Activated CD4-positive, alpha-beta T cell treated with anti-CD3 and anti-CD28 coated beads, Interleukin-2, amount 50 U/mL, for 1 hour (primary cell): ENCODE measurements at regions not wholly inside any gene's neighbourhood (a gene's known extent, or its start where the extent isn't known, plus 50 kb on each side); places are given as distances from the start of the nearest gene placed in this dataset.
"Not testable (repeated sequence)": the region's sequence is repeated elsewhere in the genome, so short reads cannot be mapped to it uniquely, and the experiment has no call there.

Experiments
- DNase-seq: peaks from one replicate; pipeline ENCODE4 v3.0.0-alpha.2; 2020

DNA sequence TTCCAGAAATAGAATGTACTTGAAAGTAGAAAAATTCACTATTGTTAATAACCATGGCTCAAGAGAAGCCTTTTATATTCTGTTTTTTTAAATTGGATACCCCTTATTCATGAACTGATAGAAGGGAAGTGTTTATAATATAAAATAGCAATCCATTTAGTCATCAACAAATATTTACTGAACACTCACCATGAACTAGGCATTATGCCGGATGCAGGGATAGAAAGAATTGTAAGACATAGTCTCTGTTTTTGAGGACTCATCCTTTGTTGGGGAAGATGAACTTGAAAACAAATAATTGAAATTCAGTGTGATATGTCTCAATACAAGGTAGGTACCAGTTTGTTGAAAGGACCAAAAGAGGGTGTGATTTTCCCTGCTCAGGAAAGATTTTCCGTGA, 160.9 kb upstream of the SATB1 start:
- no peak for DNase-seq

DNA sequence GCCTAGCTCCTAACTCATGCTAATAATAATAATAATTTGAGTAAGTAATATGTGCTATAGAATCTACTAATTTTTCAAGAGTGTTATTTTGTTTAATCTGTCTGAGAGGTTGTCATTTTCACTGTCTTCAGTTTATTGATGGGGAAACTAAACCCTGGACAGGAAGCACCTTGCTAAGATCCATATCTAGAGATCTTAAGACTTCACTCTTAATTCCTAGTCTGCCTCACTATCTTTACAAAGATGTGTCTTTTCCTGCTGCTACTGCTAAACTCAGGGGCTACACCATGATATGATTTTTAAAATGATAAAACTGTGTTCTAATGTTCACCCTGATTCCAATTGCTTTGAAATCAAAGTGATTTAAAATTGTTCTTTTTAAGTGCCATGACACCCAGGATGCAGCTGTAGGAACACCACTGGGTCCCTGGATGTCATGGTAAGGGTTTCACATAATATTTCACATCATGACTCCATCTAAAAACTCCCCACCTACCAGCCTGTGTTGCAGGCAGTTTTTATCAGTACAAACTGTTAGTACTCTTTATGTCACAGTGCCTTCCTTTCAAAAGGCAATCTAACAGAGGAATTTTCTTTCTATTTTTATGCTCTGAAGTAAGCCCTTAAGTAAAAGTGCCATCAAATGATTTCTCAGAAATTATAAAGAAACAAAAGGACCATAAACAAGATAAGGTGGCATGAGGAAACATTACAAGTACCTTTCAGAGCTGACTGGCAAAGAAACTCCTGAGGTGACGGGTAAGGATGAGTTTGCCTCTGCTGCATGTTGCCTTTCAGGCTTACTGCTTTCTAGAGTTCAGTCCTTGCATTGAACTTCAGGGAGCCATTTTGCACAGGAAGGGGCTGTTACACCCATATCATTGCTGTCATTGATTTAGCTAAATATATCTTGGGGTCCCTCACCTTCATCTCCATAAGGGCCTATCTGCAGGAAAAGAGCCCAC, 160.1 kb upstream of the SATB1 start:
- DNase-seq, result no peak

DNA sequence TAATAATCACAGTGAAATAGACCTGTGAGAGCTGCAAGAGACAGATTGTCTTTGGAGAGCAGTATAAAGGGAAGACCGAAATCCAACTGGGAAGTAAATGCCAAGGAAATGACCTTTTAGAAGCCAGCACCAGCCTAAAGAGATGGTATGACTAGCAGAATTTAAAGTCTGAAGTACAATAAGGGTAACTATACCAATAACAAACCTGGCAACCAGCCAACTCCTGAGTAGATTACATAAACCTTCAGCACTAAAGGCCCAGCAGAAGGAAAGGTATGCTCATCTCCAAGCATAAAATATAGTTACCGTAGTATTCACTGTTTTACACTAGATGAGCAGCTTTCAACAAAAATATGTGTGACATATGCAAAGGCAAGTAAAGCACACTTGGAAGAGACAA, 155.1 kb upstream of the SATB1 start:
- DNase-seq, result no peak

DNA sequence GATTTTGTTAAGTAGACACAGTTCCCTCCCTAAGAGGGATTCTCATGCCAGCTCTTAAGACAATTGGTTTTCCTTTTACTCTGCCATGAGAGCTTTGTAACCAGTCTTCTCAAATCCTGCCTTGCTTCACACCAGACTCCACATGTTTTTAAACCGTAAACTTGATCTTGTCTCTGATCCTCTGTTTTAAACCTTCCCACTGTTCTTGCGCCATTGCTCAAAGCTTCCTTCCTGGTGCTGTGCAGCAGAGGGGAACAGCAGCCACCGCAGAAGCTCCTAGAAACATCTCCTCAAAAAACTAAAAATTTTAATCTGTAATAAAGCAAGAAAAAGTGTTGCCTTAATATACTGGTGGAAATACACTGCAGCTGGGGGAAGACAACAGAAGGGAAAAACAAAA, 154.5 kb upstream of the SATB1 start:
- no peak for DNase-seq

DNA sequence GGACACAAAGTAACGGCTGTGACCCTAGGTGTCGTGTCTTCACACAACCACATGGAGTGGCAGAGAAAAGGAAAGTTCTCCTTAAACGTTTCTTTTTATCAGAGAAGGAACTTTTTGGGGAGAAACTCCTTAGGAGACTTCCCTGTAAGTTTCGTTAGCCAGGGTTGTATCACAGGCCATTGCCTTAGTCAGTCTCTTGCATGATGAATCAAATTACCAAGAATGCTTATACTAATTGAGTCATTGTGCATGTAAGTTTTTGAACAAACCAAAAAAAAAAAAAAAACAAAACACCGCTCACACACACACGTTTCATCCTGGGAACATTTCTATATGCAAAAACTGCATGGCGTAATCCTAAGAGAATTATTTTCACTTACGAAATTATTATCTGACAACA, 150.4 kb upstream of the SATB1 start:
- DNase-seq, result no peak

DNA sequence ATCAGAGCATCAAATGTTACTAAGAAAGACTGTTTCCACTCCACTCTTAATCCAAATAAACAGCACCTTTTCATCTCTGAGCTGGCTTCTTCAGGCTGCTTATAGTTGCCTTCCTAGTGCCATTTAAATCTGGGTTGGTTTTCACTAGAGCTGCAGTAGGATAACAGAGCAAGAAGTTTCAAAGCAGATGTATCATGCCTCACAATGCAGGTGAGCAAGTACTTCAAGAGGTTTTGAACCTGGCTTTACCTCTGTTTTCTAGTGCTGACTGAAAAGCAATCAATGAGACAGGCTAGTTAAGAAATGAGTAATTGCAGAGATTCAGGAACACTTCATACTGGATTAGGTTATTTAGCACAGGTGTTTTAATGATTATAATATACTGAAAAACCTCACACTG, 147.7 kb upstream of the SATB1 start:
- no peak for DNase-seq

DNA sequence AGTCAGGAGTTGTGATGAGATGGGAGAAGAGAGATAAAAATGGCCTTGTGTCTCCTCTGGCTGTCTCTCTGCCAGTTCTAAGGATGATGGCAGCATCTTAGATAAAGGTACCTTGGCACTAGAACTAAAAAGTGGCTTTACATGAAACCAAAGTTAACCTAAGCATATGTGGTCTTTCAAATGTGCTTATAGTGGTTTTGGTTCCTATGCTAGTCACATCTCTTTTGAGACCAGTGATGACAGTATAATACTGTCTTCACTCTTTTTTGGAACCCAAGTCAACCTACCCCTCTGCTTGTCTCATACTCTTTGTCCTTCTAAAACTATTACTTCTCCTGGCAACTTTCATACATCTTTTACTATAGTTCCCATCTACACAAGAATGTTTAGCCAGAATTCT, 142.2 kb upstream of the SATB1 start:
- no peak for DNase-seq

DNA sequence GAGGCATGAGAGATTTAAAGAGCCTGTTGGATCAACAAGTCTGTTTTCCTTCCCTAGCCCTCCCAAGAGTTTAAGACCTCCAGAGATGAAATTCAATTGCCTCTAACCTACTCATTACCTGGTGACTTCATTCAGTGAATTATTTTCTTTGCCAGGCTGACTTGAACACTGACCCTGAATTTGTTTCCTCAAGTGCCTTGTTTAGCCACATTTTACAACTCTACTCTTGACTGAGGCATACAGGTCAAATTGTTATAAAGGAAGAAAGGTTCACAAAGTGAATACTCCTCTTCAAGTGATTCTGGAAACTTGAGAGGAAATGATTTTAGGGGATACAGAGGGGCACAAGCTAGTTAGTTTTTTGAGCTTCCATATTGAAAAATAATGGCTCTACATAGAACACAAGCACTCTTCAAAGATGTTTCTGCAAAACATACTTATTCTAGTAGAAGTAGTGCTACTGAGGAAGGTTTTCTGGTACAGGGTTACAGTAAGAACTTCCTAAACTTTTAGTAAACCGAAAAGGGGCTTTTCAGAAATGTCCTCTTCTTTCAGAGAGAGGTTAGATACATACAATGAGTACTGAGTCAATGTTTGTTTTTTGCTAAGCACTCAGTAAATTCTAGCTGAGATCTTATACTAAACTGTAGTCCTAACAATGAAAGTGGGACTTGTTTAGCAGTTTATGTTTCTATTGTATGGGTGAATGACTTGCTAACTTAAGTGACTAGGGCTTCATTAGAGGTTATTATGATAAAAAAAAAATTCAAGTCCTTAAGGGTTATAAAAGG, 137.4 kb upstream of the SATB1 start:
- no peak for DNase-seq

DNA sequence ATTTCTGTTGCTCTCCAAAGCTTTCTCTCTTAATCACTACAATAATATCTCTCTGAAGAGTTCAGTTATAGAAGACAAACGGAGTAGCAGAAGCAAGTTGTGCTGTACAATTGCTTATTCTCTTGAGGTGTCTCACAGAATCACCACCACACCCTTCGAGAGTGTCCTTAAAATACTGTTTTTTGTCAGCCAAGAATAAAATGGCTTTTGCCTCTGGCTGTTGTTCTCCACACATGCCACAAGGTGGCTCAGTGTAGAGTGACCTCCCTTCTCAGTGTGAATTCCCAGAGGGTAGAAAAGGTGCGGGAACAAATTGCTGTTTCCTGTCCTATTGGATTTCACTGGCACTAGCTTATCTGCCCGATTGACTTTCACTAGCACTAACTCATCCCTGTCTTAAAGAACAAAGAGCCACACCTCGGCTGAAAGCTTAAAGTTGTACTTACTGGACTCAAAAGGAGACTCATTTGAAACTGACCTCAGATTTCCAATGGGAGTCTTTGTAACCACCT, 134.2 kb upstream of the SATB1 start:
- peak; percentile 16 for DNase-seq

DNA sequence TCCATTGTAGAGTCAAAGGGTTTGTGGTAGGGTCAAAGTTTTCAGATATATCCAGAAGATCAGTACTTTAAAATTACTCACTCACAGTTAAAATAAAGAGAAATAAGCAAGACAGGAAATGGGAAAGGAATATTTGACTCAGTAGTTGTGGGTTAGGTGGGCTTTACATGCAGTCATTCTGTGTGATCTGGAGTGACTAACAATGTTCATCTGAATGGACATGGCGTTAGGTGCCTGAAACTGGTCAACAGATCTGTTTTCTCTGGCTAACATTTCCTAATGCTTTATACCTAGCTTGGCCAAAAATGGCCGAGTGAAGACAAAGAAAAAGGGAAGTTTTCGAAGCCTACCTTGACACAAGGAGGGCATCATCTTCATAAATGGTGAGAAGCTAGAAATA, 133.4 kb upstream of the SATB1 start:
- no peak for DNase-seq

DNA sequence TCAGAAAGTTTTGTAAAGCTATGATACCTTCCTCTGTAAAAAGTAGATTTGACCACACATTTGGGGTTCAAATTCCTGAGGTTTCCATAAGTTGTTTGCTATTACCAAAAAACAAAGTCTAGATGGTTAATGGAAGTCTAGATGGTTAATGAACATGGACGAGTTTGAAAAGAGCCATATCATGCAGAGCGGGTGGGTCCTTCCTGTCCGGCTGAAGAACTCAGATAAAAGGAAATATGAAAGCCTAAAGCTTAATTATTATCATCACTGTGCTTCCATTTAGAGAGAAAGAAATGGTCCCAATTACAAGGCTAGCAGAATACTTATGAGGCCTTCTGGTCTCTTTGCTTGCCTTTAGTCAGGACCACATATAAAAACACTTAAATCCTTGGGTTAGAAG, 132.1 kb upstream of the SATB1 start:
- no peak for DNase-seq

DNA sequence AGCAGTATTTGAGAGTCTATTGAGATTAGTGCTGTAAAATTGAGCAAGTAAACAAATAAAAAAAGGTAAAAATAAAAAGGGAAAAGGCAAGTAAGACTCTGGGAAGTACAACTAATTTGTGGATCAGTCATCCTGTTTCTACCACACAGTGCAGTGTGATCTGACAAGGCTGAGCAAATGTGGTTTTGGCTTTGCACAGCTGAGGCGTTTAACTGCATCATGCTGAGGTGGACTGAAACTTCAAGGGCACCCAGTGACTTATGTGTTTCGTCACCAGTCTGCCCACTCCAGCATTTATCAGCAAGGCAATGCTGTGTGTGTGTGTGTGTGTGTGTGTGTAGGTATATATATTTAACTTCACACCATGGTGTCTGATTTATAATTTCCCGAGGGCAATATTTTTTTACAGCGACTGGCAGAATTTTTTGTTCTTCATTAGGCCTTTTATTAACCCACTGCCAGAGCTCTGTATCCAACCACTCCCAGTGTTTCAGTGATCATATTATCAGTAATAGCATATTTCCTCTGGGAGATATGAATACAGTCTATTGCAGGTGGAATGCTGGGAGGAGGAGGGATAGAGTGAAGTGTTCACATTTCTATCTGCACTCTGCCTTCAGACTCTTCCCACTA, 131.5 kb upstream of the SATB1 start:
- DNase-seq, result peak; percentile 22

DNA sequence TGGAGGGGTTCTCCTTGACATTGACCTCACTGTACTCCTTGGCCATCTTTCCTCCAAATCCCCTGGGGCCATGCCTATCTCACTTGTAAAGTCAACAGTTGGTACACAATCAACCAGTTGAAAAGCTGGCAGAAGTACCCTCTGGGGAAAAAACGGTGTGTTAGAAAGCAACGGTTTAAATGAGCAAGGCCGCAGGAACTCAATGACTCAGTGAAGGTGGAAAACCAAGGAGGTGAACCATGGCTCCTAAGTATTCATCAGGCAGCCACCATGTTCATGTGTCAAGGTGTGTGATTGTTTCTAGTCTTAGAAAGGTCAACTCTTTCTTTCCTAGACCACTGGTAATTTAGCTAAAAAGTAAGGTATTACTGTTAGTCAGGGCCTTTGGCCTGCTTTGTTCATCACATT, 130.9 kb upstream of the SATB1 start:
- DNase-seq, result no peak

DNA sequence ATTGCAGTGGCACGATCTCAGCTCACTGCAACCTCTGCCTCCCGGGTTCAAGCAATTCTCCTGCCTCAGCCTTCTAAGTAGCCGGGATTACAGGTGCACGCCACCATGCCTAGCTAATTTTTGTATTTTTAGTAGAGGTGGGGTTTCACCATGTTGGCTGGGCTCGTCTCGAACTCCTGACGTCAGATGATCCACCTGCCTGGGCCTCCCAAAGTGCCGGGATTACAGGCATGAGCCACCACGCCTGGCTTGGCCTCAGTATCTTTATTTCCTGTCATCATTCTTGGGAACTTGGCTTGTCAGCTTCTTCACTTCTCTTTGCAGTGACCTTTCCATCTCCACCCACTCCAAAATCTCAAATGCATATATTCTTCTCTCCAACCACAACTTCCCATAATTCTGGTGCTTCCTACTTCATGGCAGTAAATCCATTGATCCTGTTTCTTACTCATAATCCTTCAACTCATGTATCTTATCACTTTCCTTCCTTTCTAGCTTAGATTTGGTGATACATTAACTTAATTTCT, 127.5 kb upstream of the SATB1 start:
- DNase-seq, result not testable (repeated sequence)

DNA sequence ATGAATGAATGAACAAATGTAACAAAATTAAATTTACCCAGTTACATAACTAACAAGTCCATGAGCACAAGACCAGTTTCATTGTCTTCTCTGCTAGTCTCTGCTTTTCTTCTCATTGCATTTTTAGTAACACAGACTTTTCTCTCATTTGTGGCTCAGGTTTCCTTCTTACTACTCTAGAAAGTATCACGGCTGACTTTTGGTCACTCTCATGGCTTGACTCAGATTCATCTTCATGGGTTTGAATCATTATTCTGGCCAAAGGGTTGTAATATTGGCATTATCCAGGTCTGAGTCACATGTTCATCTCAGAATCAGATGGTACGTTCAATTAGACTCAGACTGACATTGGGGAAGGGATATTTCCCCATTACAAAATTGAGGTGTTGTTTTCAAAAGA, 121.5 kb upstream of the SATB1 start:
- DNase-seq, result no peak

DNA sequence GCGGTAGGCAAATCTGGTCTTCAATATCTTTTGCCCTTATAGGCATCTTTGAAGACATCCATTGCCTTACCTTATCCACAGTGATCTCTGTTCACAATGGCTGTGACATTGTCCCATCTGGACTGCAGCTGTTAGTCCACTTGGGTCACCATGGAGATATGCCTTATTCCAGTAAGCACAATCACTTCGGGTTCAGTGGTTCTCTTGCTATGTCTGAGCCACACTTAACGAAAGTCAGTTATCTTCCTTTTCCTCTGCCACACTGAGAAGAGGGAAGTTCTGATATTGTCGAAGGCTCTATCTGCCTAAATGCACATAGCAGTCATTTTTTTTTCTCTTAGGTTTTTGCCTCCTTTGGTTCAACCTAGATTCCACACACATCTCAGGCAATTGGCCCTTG, 119.0 kb upstream of the SATB1 start:
- DNase-seq, result no peak

DNA sequence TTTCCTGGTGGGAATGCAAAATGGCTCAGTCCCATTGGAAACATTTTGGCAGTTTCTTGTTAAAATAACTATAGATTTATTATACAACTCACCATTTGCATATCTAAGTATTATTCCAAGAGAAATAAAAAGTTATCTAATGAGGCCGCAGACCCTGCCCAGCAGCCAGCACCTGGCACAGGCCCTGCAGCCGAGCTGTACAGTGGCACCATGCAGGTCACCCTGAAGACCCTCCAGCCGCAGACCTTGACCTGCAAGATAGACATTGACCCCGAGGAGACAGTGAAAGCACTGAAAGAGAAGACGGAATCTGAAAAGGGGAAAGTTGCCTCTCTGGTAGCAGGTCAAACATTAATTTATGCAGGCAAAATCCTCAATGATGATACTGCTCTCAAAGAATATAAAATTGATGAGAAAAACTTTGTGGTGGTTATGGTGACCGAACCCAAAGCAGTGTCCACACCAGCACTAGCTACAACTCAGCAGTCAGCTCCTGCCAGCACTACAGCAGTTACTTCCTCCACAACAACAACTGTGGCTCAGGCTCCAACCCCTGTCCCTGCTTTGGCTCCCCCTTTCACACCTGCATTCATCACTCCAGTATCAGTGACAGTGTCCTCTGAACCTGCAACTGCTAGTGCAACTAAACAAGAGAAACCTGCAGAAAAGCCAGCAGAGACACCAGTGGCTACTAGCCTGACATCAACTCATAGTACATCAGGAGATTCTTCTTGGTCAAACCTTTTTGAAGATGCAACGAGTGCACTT, 113.5 kb upstream of the SATB1 start:
- DNase-seq, result no peak

DNA sequence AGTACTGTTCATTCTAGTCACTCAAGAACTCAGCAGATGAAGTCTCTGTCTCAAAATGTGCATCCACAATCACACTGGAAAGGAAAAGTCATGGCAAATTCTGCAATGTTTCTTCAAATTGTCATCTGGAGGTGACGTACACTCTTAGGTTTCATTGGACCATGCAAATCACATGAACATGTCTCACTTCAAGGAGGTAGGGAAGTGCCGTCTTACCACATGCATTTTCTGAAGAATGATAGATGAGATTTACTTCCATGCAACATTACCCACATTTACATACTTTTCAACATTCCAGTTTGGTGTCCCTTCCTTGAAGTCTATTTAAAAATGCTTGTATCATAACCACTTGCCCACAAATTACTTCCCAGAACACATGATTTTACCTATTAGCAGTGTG, 107.9 kb upstream of the SATB1 start:
- no peak for DNase-seq

DNA sequence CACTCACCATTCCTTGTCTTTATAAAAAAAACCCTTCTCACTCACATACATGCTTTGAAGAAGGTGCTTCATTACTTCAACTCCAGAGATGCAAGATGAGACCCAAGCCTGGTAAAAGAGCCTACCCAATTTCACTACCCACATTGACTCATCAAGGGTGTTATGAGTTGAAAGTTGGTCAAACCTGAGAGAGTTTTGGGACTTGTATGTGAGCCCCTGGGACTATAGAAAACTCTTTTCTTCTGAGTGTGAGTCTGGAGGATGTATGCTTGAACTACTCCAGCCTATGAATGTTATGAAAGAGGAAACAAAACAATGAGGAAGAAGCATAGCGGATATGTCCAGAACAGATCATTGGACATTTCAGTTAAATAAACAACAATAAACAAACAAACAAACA, 106.5 kb upstream of the SATB1 start:
- no peak for DNase-seq

DNA sequence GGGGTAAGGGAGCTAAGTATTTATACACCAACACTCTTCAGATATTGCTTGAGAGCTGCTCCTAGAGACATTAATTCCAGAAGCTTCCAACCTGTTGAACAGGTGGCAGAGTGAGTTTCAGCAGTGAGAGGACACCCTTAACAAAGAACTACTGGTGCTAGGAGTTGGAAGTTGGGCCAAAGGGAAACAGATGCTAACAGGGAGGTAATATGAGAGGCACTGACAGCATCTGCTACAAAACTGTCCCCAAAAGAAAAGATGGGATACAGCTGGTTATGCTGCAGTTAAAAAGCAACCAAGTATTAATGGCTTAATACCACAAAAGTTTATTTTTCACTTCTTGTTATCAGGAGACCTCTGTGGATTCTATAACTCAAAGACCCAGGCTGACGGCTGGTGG, 104.5 kb upstream of the SATB1 start:
- DNase-seq, result no peak

DNA sequence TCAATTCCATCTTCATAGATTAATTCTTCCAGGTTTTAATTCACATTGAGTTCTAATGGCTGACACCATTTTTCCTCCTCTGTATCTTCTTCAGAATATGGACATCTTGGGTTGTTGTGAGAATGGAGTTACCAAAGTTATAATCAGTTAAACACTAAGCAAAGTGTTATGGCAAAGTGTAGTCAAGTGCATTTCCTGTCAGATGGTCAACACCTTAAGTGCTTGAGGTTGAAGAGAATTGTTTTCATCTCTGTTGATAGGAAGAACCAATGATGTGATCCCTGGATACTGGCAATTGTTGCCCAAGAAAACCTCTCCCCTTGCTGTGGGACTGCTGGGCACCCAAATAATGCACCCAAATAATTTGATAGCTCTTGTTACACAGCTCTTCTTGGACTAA, 102.6 kb upstream of the SATB1 start:
- DNase-seq, result no peak

DNA sequence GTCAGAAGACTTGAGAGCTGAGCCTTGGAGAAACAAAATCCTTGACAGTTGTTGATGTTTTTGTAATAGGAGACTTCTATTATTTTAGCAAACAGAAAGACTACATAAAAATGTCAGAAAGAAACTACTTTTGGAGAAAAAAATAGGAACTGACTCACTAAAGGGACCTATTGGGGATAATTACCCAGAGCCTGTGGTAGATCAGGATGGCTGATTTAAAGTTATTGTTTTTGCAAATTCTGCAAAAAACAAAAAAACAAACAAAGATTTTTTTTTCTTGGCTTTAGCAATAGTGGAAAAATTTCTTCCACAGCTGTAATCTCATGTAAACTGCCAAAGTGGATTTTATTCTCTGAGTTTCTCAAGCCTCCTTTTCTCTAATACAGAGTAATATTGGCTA, 101.5 kb upstream of the SATB1 start:
- no peak for DNase-seq
